HG02571 (cell line): ENCODE measurements at regions not wholly inside any gene's neighbourhood (a gene's known extent, or its start where the extent isn't known, plus 50 kb on each side); places are given as distances from the start of the nearest gene placed in this dataset.
"Not testable (repeated sequence)": the region's sequence is repeated elsewhere in the genome, so short reads cannot be mapped to it uniquely, and the experiment has no call there.

ENCODE experiments used
- ATAC-seq: cut with Tn5 transposase; IDR thresholded peaks from one replicate; pipeline ENCODE4 v1.9.1; 2021; ENCODE audit warnings: mild to moderate bottlenecking, moderate library complexity; ENCODE audit not compliant: unreplicated experiment

GRCh38 chr3:164401440-164401839 lies 676.9 kb downstream of the SI start:
- ATAC-seq, result not testable (repeated sequence)

DNA sequence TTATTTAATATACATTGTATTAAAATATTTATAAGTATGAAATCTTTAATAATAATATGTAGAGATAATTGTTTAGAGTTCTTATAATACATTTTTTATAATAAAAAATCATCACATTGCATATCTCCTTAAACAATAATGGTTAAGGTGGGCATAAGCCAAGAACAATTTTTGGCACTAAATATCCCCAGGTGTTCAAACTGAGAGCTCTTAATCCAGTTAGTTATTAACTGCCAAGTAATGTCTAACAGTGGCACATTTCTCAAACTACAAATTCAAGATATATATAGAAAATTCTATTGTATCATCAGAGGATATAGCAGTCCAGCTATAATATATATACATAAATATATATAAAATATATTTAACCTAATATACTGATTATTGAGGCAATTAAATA lies 680.8 kb downstream of the SI start:
- ATAC-seq, result no peak

- ATAC-seq, result no peak
These were observed 685.1 kb downstream of the SI start for GRCh38 chr3:164393171-164393570.

DNA sequence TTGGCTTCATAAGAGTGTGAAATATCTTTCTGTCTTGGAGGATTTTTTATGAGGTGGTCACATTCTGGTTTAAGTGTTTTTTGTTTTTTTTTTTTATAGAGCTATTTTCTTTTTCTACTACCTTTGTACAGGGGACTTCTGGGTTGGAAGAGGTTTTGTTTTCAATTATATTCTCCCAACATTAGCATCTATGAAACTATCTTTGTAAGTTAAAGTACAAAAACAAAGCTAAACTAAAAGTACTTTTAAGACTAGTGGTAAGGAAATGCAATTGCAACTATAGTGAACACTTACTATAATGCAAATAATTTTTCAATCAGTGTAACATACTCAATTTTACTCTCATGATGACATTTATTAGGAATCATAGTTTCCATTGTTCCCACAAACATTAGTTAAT lies 688.2 kb downstream of the SI start:
- ATAC-seq, result no peak

DNA sequence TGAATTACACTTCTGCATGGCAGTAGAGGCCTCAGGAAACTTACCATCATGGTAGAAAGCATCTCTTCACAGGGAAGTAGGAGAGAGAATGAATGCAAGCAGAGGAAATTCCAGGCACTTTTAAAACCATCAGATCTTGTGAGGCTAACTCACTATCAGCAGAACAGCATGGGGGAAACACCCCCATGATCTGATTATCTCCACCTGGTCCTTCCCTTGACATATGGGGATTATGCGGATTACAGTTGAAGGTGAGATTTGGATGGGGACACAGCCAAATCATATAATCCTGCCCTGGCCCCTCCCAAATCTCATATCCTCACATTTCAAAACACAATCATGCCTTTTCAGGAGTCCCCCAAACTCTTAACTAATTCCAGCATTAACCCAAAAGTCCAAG lies 691.1 kb downstream of the SI start:
- ATAC-seq, result no peak

DNA sequence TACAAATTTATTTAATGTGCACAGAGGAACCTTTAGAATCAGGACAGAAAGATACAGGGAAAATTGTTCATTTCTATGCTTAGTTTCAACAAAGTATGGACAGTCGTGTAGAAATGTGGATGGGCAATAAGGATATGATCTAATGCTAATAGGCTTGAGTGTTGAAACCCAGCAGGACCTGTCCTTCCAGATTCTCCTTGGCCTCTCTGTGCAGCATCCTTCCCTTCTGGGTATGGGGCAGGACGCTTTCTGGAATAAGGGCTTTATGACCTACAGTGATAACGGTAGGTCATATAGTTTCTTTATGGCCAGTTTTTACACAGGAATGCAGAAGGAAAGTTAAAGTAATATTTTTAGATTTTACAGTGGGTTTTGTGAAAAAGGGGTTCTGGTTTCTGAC lies 698.1 kb downstream of the SI start:
- ATAC-seq, result no peak

DNA sequence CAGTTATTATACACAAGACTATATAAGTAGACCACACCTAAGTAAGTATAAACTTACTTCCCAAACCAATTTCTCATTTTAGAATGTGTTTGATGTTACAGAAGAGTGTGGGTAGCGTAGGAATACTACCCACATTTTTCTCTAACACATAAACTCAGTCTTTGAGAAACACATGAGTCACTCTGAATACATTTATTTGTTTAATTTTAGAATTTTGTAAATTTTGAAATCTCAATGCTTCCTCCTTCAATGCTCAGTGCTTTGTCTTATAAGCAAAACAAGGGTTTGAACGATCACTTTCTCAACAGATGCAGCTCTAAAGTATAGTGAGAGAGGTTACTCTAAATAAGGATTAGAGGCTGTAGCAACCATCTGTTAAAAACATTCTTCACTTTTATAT lies 700.8 kb downstream of the SI start:
- no peak for ATAC-seq

- no peak for ATAC-seq
These were observed 702.3 kb downstream of the SI start for GRCh38 chr3:164375995-164376394.

DNA sequence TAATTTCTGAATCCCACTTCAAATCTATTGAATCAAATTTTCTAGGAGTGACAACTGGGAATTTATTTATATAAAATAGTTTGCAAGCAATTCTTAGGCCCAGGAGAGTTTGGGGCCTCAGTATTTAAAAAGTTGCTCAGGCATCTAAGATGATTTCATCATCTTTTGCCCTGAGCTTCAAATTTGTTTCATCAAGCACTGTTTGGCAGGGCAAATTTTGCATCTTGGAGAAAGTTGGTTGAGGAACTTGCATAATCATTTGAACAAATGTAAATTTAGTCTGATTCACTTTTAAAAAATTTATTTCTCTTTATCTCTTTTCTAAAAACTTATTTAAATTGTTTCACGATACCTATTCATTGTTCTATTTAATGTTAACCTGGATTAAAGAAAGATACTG lies 702.8 kb downstream of the SI start:
- no peak for ATAC-seq

- ATAC-seq, result no peak
These were observed 706.6 kb downstream of the SI start for GRCh38 chr3:164371681-164372080.

- ATAC-seq, result no peak
These were observed 707.3 kb downstream of the SI start for GRCh38 chr3:164370970-164371369.

- no peak for ATAC-seq
These were observed 713.1 kb downstream of the SI start for GRCh38 chr3:164365242-164365641.

DNA sequence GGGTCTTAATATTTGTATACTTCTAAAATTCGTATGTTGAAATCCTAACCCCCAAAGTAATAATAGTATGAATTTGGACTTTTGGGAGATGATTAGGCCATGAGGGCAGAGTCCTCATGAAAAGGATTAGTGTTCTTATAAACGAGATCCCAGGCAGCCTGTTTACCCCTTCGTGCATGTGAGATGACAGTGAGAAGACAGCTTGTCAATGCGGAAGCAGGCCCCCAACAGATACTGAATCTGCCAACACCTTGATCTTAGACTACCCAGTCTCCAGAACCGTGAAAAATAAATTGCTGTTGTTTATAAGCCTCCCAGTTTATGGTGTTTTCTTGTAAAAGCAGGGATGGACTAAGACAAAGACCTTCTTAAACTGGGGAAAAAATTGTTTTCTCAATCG lies 714.2 kb downstream of the SI start:
- ATAC-seq, result no peak

DNA sequence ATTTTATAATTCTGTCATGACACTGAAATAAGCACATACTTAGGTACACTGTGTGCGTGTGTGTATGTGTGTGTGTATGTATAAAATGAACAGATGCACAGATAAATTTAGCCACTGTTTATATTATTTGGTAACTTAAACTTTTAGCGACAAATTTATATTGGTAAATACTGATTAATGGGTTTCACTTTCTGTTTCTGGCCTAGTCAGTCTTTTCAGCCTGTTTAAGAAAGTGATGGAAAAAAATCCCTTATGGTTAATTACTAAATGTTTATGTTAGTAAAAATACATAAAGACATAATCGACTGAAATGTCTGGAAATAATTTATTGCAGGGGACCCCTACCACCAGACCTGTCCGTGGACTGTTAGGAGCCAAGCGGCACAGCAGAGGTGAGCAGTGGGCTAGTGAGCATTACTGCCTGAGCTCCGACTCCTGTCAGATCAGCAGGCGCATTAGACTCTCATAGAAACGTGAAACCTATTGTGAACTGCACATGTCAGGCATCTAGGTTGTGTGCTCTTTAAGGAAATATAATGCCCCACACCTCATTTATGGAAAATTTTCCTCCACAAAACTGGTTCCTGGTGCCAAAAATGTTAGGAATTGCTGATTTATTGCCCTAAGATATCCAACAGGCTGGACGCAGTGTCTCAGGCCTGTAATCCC lies 717.4 kb downstream of the SI start:
- ATAC-seq, result no peak

DNA sequence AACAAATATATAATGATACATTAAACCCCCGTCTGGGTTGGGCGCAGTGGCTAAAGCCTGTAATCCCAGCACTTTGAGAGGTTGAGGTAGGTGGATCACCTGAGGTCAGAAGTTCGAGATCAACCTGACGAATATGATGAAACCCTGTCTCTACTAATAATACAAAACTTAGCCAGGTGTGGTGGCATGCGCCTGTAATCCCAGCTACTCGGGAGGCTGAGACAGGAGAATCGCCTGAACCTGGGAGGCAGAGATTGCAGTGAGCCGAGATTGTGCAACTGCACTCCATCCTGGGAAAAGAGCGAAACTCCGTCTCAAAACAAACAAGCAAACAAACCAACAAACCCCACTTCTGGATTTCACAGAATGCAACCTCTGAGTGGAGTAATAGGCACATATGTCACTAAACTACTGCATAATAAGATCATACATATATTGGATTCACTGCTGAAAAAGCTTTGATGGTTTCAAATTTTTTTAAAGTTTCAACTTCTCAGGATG lies 718.2 kb downstream of the SI start:
- no peak for ATAC-seq

DNA sequence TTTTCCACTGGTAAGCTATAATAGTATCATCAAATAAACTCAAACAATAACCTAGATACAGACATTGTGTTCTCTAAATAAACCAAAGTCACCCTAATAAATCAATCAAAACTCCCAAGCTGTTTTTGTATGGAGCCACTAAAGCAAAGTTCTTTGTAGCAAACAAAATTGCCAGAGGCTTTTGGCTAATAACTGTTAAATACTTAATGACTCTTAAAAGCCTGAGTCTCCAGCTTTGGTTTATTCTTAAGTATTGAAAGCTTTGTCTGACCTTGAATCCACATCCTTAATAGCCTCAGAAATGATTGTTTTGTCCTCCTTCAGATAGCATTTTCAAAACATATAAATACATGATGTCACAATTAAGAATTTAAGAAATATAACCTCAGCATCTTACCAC lies 725.3 kb downstream of the SI start:
- no peak for ATAC-seq

- no peak for ATAC-seq
These were observed 727.2 kb downstream of the SI start for GRCh38 chr3:164351131-164351530.

GRCh38 chr3:164342206-164342605 lies 736.1 kb downstream of the SI start:
- not testable (repeated sequence) for ATAC-seq

- no peak for ATAC-seq
These were observed 737.2 kb downstream of the SI start for GRCh38 chr3:164341086-164341485.

GRCh38 chr3:164340273-164340672 lies 738.0 kb downstream of the SI start:
- no peak for ATAC-seq

- no peak for ATAC-seq
These were observed 745.2 kb downstream of the SI start for GRCh38 chr3:164332831-164333802.

DNA sequence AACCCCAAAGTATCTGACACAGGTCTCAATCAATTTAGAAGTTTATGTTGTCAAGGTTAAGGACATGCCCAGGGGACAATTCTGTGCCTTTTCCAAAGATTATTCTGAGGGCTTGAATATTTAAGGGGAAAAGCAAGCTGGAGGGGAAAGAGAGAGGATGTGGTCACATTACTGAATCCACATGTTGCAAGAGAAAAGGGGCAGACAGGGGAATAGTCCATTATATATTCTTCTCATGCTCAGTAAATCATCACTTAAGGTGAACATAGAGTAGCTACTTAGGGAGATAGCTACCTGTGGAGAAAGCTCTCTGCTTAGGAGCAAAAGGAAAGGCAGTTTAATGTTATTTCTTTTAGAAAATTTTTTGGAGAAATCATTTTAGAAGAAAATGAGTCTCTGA lies 751.6 kb downstream of the SI start:
- no peak for ATAC-seq
